Fibroblast of lung (primary cell): ENCODE measurements at regions not wholly inside any gene's neighbourhood (a gene's known extent, or its start where the extent isn't known, plus 50 kb on each side); places are given as distances from the start of the nearest gene placed in this dataset.

Source experiments
- DNase-seq, 2 donors: peaks; one replicate each; pipeline versions ENCODE4 v3.0.0 to v3.0.0-alpha.2; 2010; ENCODE audit warnings: low read depth in 2 of 2
- H2AFZ ChIP-seq: 2 replicates; pipeline ENCODE4 v1.5.1; 2012; ENCODE audit warnings: low read length, control low read depth, inconsistent platforms
- H3K27ac ChIP-seq: 2 replicates; pipeline ENCODE4 v1.5.1; 2011; ENCODE audit warnings: low read length, control low read depth; ENCODE audit not compliant: insufficient read depth
- H3K27me3 ChIP-seq: 2 replicates; pipeline ENCODE4 v1.5.1; 2011; ENCODE audit warnings: mild to moderate bottlenecking, low read length; ENCODE audit not compliant: control insufficient read depth, insufficient read depth
- H3K36me3 ChIP-seq: 2 replicates; pipeline ENCODE4 v1.5.1; 2011; ENCODE audit warnings: low read length; ENCODE audit not compliant: control insufficient read depth, insufficient read depth
- H3K4me1 ChIP-seq: 2 replicates; pipeline ENCODE4 v1.5.1; 2011; ENCODE audit warnings: low read length; ENCODE audit not compliant: control insufficient read depth, insufficient read depth; ENCODE audit errors: extremely low read depth
- H3K4me2 ChIP-seq: 2 replicates; pipeline ENCODE4 v1.5.1; 2011; ENCODE audit warnings: low read length, control low read depth; ENCODE audit not compliant: insufficient read depth; ENCODE audit errors: extremely low read depth
- H3K4me3 ChIP-seq, 4 experiments: fragments of 200-600 bp in 1 of 4; sonication (generic) in 1 of 4; replicated peaks in 1 of 4; 2 replicates each; pipeline ENCODE4 v1.5.1; 2011 to 2016; ENCODE audit warnings: low read length in 4 of 4, low read depth in 3 of 4, mild to moderate bottlenecking in 3 of 4, control low read depth in 2 of 4, inconsistent platforms in 1 of 4, mixed read lengths in 1 of 4; ENCODE audit not compliant: insufficient read depth in 1 of 4; ENCODE audit errors: control extremely low read depth in 1 of 4
- H3K79me2 ChIP-seq: 2 replicates; pipeline ENCODE4 v1.5.1; 2012; ENCODE audit warnings: mild to moderate bottlenecking, low read length, inconsistent platforms; ENCODE audit not compliant: control insufficient read depth, insufficient read depth
- H3K9ac ChIP-seq: 2 replicates; pipeline ENCODE4 v1.5.1; 2011; ENCODE audit warnings: mild to moderate bottlenecking, low read length, control low read depth; ENCODE audit not compliant: insufficient read depth
- H3K9me3 ChIP-seq: 2 replicates; pipeline ENCODE4 v1.5.1; 2012; ENCODE audit warnings: low read depth, low read length; ENCODE audit not compliant: control insufficient read depth, insufficient read depth
- H4K20me1 ChIP-seq: 2 replicates; pipeline ENCODE4 v1.5.1; 2011; ENCODE audit warnings: low read length; ENCODE audit not compliant: control insufficient read depth, insufficient read depth; ENCODE audit errors: extremely low read depth
- EZH2 ChIP-seq: IDR thresholded peaks from 2 replicates; pipeline ENCODE4 v1.5.1; 2012; ENCODE audit warnings: low read length, control low read depth, mild to moderate bottlenecking; ENCODE audit errors: missing control alignments
- TF ChIP-seq, protein P1 (sequence below), 2 donors: IDR thresholded peaks in 1 of 2; conservative IDR thresholded peaks in 1 of 2; 1 replicate in 1 of 2; 2 replicates in 1 of 2; pipeline ENCODE4 v1.5.1; 2011 to 2012; ENCODE audit warnings: low read length in 2 of 2, control low read depth in 1 of 2, inconsistent platforms in 1 of 2, low read depth in 1 of 2, mild to moderate bottlenecking in 1 of 2

DNA sequence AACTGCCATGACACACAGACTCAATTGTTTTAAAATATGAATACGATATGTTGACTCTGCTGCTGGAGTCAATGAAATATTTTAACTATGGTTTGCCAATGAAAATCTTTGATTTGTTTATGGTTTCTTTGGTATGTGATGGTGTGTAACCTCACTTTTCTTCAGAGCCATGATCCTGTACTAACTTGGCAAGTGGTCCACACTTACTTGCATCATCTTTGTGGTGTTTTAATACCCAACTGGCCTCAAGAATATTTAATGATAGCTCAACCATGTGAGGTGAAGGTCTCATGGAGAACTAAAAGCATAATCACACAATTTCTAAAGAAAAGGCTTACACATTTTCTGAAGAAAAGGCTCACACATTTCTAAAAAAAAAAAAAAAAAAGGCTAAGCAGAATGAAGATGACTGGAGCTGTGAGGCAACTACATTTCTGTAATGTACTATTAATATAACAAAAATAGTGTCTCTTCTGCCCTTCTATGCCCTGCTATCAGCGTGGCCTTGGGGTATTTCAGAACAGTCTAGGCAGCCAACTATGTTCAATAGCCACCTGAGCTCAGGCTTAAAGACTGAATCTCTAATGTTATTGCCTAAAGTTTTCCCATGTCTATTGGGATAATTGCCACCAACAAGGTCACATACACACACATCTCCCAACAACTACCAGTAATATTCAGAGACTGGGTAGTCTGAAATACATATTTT, 395.0 kb downstream of the MLLT3 start:
- Histone ChIP-seq H3K4me3 (no peak overlapping the region), H3K4me1 (no peaks in the 10 kb centered on the region), H3K27me3 (no peaks in the 10 kb centered on the region), H3K4me2 (no peak overlapping the region), H4K20me1 (no peaks in the 10 kb centered on the region), H3K9ac (no peak overlapping the region), H3K36me3 (no peaks in the 10 kb centered on the region), H3K79me2 (no peaks in the 10 kb centered on the region), H3K27ac (no peak overlapping the region), H2AFZ (no peak overlapping the region), H3K9me3 (no peaks in the 10 kb centered on the region)
- TF ChIP-seq, protein P1, sequence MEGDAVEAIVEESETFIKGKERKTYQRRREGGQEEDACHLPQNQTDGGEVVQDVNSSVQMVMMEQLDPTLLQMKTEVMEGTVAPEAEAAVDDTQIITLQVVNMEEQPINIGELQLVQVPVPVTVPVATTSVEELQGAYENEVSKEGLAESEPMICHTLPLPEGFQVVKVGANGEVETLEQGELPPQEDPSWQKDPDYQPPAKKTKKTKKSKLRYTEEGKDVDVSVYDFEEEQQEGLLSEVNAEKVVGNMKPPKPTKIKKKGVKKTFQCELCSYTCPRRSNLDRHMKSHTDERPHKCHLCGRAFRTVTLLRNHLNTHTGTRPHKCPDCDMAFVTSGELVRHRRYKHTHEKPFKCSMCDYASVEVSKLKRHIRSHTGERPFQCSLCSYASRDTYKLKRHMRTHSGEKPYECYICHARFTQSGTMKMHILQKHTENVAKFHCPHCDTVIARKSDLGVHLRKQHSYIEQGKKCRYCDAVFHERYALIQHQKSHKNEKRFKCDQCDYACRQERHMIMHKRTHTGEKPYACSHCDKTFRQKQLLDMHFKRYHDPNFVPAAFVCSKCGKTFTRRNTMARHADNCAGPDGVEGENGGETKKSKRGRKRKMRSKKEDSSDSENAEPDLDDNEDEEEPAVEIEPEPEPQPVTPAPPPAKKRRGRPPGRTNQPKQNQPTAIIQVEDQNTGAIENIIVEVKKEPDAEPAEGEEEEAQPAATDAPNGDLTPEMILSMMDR (conservative IDR thresholded peaks at IDR 0.05 in 1 of 2, IDR thresholded peaks at IDR 0.05 in 1 of 2; ENCODE audit: low read depth in 1 of 2, low read length in 2 of 2), result no peak
- no peak for TF ChIP-seq EZH2
- DNase-seq, result peak; percentile 38 to 39

DNA sequence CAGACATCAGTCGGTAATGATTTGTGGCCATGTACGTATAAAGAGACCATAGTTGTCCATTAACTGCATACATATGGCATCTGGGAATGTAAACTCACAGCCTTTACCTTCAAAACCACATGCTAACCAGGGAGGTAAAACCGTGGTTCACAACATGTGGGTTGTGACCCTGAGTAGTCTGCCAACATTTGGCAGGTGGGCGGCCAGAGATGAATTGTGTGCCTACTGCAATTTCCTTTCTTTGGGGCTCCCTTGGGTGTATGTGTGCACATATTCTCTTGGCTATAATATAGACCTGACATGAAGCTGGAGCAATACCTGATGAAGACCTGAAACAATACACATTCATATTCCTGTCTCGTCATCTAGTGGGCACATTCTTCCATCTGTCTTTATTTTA, 396.0 kb downstream of the MLLT3 start:
- no peaks in the 10 kb centered on the region for H3K9me3 ChIP-seq

DNA sequence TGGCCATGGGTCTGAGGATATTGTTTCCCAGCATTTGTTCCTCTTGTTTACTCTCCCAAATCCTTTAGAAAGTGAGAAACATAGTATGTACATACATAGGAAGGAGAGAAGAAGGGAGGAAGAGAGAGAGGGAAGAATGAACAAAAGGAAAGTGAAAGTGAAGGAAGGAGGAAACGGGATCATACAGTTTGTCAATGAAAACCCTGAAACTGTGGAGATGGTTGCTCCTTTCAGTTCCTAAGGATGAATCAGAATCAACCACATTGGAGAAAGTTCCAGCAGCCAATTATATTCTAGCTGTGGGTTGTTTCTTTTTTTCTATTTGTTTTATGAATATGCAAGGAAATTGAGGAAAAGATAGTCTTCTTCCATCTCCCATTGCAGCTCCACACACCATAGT, 396.5 kb downstream of the MLLT3 start:
- H3K27me3 ChIP-seq, result no peaks in the 10 kb centered on the region
- no peak overlapping the region for H3K27ac ChIP-seq
- H3K4me3 ChIP-seq, result peak overlapping the region in 3 of 4 experiments; percentile 24 to 45 (median 43)
- H4K20me1 ChIP-seq, result no peaks in the 10 kb centered on the region
- TF ChIP-seq, protein P1 (conservative IDR thresholded peaks at IDR 0.05 in 1 of 2, IDR thresholded peaks at IDR 0.05 in 1 of 2; ENCODE audit: low read depth in 1 of 2, low read length in 2 of 2), result no peak
- no peak for TF ChIP-seq EZH2
- no peak overlapping the region for H3K9ac ChIP-seq
- no peaks in the 10 kb centered on the region for H3K36me3 ChIP-seq
- peak overlapping the region; percentile 64 for H3K4me2 ChIP-seq
- peak overlapping the region; percentile 81 for H2AFZ ChIP-seq
- DNase-seq, result peak in 1 of 2 donors; percentile 23
- no peaks in the 10 kb centered on the region for H3K9me3 ChIP-seq
- no peaks in the 10 kb centered on the region for H3K4me1 ChIP-seq
- no peaks in the 10 kb centered on the region for H3K79me2 ChIP-seq

More for the DNA sequence above, 396.0 kb downstream of the MLLT3 start:
- Histone ChIP-seq H4K20me1 (no peaks in the 10 kb centered on the region), H3K79me2 (no peaks in the 10 kb centered on the region), H2AFZ (no peak overlapping the region), H3K27ac (no peak overlapping the region), H3K4me1 (no peaks in the 10 kb centered on the region), H3K4me3 (no peak overlapping the region), H3K4me2 (no peak overlapping the region), H3K27me3 (no peaks in the 10 kb centered on the region), H3K9ac (no peak overlapping the region), H3K36me3 (no peaks in the 10 kb centered on the region)
- no peak for DNase-seq
- no peak for TF ChIP-seq EZH2
- TF ChIP-seq, protein P1 (conservative IDR thresholded peaks at IDR 0.05 in 1 of 2, IDR thresholded peaks at IDR 0.05 in 1 of 2; ENCODE audit: low read depth in 1 of 2, low read length in 2 of 2), result no peak
